HG03520 (cell line): ENCODE measurements at regions not wholly inside any gene's neighbourhood (a gene's known extent, or its start where the extent isn't known, plus 50 kb on each side); places are given as distances from the start of the nearest gene placed in this dataset.
"Not testable (repeated sequence)": the region's sequence is repeated elsewhere in the genome, so short reads cannot be mapped to it uniquely, and the experiment has no call there.

Source experiments
- ATAC-seq: cut with Tn5 transposase; IDR thresholded peaks from one replicate; pipeline ENCODE4 v1.9.1; 2021; ENCODE audit warnings: mild to moderate bottlenecking, moderate library complexity; ENCODE audit not compliant: unreplicated experiment

GRCh38 chr7:8314566-8314965, 52.6 kb upstream of the ICA1 start:
- ATAC-seq, result no peak

- ATAC-seq, result no peak
Measured at GRCh38 chr7:8319115-8319514, 57.1 kb upstream of the ICA1 start.

GRCh38 chr7:8320174-8320573, 58.2 kb upstream of the ICA1 start:
- ATAC-seq, result no peak

- no peak for ATAC-seq
Measured at GRCh38 chr7:8321312-8321711, 59.3 kb upstream of the ICA1 start.

- no peak for ATAC-seq
Measured at GRCh38 chr7:8322667-8323066, 60.7 kb upstream of the ICA1 start.

- no peak for ATAC-seq
Measured at GRCh38 chr7:8325067-8325466, 63.1 kb upstream of the ICA1 start.

GRCh38 chr7:8327199-8327598, 65.2 kb upstream of the ICA1 start:
- ATAC-seq, result no peak

- no peak for ATAC-seq
Measured at GRCh38 chr7:8338206-8338605, 76.2 kb upstream of the ICA1 start.

- ATAC-seq, result no peak
Measured at GRCh38 chr7:8343556-8343955, 81.6 kb upstream of the ICA1 start.

GRCh38 chr7:8347395-8347794, 85.4 kb upstream of the ICA1 start:
- ATAC-seq, result not testable (repeated sequence)

- ATAC-seq, result not testable (repeated sequence)
Measured at GRCh38 chr7:8351654-8352053, 81.8 kb upstream of the NXPH1 start.

GRCh38 chr7:8353991-8354390, 79.4 kb upstream of the NXPH1 start:
- no peak for ATAC-seq

GRCh38 chr7:8354503-8354902, 78.9 kb upstream of the NXPH1 start:
- no peak for ATAC-seq

GRCh38 chr7:8356071-8356470, 77.3 kb upstream of the NXPH1 start:
- ATAC-seq, result no peak

GRCh38 chr7:8357536-8357935, 75.9 kb upstream of the NXPH1 start:
- ATAC-seq, result no peak

GRCh38 chr7:8360564-8361153, 72.8 kb upstream of the NXPH1 start:
- ATAC-seq, result no peak

GRCh38 chr7:8362723-8363369, 70.6 kb upstream of the NXPH1 start:
- ATAC-seq, result no peak

- no peak for ATAC-seq
Measured at GRCh38 chr7:8363407-8364015, 69.9 kb upstream of the NXPH1 start.

GRCh38 chr7:8365499-8366110, 67.8 kb upstream of the NXPH1 start:
- peak; percentile 48 for ATAC-seq

GRCh38 chr7:8368007-8368406, 65.4 kb upstream of the NXPH1 start:
- not testable (repeated sequence) for ATAC-seq

GRCh38 chr7:8371742-8372141, 61.7 kb upstream of the NXPH1 start:
- ATAC-seq, result peak; percentile 50

GRCh38 chr7:8373851-8374250, 59.6 kb upstream of the NXPH1 start:
- ATAC-seq, result no peak
